ENCODE measurements at regions not wholly inside any gene's neighbourhood (a gene's known extent, or its start where the extent isn't known, plus 50 kb on each side); places are given as distances from the start of the nearest gene placed in this dataset.

GRCh38 chrX:35104626-35105025 lies 162.0 kb downstream of the FAM47B start:
- TF ChIP-seq EZH2 (IDR thresholded peaks at IDR 0.05; ENCODE audit: borderline replicate concordance, low read depth, low read length, poor library complexity, severe bottlenecking) = no peak
- TF ChIP-seq, protein P1, sequence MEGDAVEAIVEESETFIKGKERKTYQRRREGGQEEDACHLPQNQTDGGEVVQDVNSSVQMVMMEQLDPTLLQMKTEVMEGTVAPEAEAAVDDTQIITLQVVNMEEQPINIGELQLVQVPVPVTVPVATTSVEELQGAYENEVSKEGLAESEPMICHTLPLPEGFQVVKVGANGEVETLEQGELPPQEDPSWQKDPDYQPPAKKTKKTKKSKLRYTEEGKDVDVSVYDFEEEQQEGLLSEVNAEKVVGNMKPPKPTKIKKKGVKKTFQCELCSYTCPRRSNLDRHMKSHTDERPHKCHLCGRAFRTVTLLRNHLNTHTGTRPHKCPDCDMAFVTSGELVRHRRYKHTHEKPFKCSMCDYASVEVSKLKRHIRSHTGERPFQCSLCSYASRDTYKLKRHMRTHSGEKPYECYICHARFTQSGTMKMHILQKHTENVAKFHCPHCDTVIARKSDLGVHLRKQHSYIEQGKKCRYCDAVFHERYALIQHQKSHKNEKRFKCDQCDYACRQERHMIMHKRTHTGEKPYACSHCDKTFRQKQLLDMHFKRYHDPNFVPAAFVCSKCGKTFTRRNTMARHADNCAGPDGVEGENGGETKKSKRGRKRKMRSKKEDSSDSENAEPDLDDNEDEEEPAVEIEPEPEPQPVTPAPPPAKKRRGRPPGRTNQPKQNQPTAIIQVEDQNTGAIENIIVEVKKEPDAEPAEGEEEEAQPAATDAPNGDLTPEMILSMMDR (conservative IDR thresholded peaks at IDR 0.05; ENCODE audit: low read depth, low read length) = no peak
